OCI-LY7 (cell line): ENCODE measurements at regions not wholly inside any gene's neighbourhood (a gene's known extent, or its start where the extent isn't known, plus 50 kb on each side); places are given as distances from the start of the nearest gene placed in this dataset.

Source experiments
- EZH2phosphoT487 ChIP-seq: fragments of 200-600 bp; sonication (generic); IDR thresholded peaks from 2 replicates; pipeline ENCODE4 v1.6.1; 2018; ENCODE audit warnings: low read depth, borderline replicate concordance, mild to moderate bottlenecking, mixed run types, antibody characterized with exemption, low read length, moderate library complexity, mixed read lengths
- TF ChIP-seq, protein P1 (sequence below): fragments of 200-600 bp; sonication (generic); conservative IDR thresholded peaks from 2 replicates; pipeline ENCODE4 v1.5.1; 2014; ENCODE audit warnings: mild to moderate bottlenecking, antibody characterized with exemption, low read length, moderate library complexity, mixed read lengths

DNA sequence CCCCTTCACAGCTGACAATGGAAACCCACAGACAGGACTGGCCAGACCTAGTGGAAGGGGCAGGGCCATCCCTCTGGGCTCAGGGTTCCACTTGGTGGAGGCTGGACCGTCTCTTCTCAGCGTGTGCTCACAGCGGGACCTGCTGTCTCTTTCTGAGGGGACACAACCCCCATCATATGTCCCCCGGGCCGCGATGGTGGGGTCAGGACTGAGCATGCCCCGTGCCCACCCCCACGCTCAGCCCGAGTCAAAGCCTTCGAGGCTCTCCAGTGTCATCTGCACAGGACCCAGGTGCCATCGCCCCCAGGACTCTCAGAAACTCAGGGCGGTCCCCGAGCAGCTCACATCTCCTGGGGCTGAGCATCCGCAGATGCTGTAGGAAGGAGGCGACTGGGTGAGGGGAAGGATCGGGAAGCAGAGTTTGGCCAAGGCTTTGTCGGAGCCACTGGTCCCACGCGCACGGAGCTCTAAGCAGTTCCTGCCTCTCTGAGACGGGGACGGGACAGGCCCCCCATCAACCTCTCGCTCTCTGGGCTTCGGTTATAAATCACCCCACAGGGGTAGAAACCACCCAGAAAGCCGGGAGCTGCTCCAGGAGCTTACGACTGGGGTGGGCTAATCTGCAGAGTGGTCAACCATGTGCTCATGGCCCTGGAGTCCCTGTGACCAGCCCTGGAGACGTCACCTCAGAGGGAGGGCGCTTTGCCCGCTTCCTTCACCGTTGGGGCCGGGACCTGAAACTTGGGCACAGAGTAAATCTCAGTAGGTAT, 183.4 kb upstream of the SULF2 start:
- TF ChIP-seq, protein P1, sequence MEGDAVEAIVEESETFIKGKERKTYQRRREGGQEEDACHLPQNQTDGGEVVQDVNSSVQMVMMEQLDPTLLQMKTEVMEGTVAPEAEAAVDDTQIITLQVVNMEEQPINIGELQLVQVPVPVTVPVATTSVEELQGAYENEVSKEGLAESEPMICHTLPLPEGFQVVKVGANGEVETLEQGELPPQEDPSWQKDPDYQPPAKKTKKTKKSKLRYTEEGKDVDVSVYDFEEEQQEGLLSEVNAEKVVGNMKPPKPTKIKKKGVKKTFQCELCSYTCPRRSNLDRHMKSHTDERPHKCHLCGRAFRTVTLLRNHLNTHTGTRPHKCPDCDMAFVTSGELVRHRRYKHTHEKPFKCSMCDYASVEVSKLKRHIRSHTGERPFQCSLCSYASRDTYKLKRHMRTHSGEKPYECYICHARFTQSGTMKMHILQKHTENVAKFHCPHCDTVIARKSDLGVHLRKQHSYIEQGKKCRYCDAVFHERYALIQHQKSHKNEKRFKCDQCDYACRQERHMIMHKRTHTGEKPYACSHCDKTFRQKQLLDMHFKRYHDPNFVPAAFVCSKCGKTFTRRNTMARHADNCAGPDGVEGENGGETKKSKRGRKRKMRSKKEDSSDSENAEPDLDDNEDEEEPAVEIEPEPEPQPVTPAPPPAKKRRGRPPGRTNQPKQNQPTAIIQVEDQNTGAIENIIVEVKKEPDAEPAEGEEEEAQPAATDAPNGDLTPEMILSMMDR = no peak
- TF ChIP-seq EZH2phosphoT487 = no peak
